Activated CD4-positive, alpha-beta T cell treated with anti-CD3 and anti-CD28 coated beads, Interleukin-2, amount 50 U/mL, for 16 hours (primary cell): ENCODE measurements at regions not wholly inside any gene's neighbourhood (a gene's known extent, or its start where the extent isn't known, plus 50 kb on each side); places are given as distances from the start of the nearest gene placed in this dataset.
"Not testable (repeated sequence)": the region's sequence is repeated elsewhere in the genome, so short reads cannot be mapped to it uniquely, and the experiment has no call there.

Source experiments
- DNase-seq: peaks from one replicate; pipeline ENCODE4 v3.0.0-alpha.2; 2020

- no peak for DNase-seq
Measured at GRCh38 chr2:199216253-199216652, 241.5 kb downstream of the SATB2 start.

GRCh38 chr2:199207011-199207410 lies 250.7 kb downstream of the SATB2 start:
- DNase-seq, result no peak

GRCh38 chr2:199206536-199206935 lies 251.2 kb downstream of the SATB2 start:
- no peak for DNase-seq

DNA sequence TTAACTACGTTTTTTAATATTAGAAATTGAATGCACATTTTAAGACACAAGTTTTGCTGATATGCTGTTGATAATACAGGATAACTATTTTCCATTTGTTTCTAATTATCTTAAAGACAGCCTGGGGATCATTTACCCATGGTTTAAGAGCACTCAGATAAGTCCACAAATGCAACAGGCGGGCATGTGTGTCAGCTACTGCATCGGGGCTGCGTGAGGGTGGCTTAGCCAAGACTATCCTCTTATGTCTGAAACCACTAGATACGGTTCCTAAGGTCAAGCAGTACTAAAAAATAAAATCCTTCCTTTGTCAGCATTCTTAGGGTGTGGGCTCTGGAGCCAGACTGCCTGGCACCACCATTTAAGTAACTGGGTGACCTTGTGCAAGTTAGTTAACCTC lies 254.8 kb downstream of the SATB2 start:
- DNase-seq, result no peak

DNA sequence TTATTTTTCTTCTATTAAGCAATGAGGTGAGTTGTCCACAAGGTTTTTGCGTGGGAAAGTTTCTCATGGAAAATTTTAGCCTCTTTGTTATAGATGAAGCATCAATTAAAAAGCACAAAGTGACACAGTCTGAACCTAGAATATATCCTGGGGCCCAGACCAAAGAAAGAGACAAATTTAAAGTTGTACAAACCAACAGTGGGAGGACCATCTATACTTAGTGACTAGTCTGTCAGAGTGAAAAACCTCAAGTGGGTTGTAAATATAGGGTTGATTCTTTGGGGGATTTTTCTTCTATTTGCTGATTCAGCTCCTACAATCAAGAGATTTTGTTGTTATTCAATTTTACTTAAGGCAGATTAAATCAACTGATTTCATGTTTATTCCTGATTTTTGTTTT lies 256.2 kb downstream of the SATB2 start:
- DNase-seq, result no peak

- no peak for DNase-seq
Measured at GRCh38 chr2:199199797-199200196, 257.9 kb downstream of the SATB2 start.

DNA sequence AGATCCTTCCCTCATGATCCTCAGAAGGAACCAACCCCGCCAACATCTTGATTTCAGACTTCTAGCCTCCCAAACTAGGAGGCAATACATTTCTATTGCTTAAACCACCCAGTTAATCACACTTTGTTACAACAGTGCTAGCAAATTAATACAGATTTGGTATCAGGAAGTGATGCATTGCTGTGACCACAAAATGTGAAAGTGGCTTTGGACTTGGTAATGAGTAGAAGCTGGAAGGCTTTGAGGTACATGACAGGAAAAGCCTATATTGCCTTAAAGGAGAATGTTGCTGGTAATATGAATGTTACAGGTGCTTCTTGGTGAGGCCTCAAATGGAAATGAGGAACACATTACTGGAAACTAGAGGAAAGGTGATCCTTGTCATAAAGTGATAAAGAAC lies 260.3 kb downstream of the SATB2 start:
- no peak for DNase-seq

GRCh38 chr2:199196686-199197085 lies 261.1 kb downstream of the SATB2 start:
- DNase-seq, result no peak

DNA sequence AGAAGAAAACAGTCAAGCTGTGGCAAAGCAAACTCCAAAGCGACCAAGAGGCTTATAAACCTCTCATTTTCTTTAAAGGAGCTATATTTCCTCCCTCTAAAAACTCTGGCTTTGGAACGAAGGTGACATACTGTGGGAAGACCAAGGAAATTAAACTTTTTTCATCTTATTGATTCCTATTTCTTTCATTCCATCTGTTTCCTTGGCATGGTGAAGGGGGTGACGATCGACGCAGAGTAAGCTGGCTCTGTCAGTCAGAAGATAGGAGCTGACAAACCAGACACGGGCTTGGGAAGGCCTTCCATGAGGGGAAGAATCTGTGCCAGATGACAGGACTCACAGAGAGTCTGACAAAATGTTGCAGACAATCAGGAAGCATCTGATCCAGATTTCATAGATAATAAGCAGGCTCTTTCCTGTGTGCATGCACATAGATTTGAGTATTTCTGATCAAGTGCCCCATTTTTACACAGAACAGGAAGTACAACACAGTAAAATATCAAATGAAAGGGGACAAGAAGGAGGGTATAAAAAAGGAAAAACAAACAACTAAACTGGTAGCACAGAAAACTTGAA lies 261.7 kb downstream of the SATB2 start:
- DNase-seq, result no peak

GRCh38 chr2:199191461-199191860 lies 266.3 kb downstream of the SATB2 start:
- no peak for DNase-seq

DNA sequence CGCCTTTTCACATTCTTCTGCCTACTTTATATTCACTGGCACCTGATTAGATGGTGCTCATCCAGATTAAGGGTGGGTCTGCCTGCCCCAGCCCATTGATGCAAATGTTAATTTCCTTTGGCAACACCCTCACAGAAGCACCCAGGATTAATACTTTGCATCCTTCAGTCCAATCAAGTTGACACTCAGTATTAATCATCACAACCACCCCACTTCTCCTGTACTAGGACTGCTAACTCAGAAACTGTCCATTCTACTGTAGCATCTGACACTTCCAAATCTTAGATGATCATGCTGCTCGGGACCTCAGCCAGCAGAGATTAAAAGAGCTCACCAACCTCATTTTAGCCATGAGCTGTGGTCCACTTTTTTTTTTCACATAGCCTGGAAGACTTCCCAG lies 268.5 kb downstream of the SATB2 start:
- no peak for DNase-seq

DNA sequence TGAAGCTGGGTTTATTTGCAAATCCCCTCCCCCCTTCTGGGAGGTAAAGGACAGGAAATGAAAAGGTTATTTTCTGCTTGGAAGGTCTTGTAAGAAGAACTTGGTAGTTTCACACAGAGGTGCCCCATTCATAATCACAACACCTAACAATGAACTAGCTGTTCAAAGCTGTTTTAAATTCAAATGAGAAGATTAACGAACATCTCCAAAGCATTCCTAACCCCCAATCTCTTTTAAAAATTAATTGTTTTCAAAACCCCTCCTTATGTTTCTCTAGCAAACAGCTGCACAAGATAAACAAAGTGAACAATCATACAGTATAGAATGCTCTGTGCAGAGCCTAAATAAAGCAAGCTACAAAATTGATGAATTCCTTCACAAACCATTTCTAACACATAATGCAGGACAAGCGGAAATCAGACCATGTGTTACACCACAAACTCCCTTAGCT lies 271.4 kb downstream of the SATB2 start:
- DNase-seq, result no peak

- DNase-seq, result not testable (repeated sequence)
Measured at GRCh38 chr2:199185174-199185573, 272.6 kb downstream of the SATB2 start.

DNA sequence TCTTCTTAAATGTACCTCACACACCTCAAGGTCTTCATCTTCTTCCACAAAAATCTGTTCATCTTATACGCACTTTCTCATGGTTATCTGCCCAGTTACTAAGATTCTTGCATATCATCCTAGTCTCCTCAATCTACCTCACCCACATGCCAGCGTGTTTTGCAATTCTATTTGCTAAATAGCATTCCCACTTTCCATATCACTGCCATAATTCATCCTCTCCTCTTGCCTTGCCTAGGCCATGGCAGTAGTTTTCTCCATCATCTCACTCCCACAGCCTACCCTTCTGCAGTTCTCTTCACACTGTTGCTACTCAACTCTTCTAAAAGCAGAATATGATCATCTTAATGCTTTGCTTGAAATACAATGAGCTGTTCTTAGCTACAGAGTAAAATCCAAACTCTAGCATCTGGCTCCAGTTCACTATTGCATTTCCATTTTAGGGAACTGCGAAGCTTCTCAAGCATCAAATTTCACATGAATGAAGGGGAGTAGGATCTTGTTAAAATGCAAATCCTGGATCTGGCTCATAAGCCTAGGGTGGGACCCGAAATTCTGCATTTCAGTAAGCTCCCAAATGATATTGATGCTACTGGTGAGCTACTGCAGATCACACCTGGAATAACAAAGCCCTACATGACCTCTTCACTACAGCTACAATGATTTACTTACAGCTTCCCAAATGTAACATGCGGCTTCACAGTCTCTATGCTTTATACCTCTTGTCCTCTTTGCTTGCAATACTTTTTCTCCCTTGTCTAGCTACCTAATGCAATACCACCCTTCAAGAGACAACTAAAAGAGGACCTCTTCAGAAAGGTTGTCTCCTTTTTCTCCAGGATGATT lies 293.9 kb downstream of the SATB2 start:
- no peak for DNase-seq

- no peak for DNase-seq
Measured at GRCh38 chr2:199160677-199161465, 296.9 kb downstream of the SATB2 start.

GRCh38 chr2:199160081-199160480 lies 297.7 kb downstream of the SATB2 start:
- no peak for DNase-seq

GRCh38 chr2:199148076-199148845 lies 309.5 kb downstream of the SATB2 start:
- no peak for DNase-seq

DNA sequence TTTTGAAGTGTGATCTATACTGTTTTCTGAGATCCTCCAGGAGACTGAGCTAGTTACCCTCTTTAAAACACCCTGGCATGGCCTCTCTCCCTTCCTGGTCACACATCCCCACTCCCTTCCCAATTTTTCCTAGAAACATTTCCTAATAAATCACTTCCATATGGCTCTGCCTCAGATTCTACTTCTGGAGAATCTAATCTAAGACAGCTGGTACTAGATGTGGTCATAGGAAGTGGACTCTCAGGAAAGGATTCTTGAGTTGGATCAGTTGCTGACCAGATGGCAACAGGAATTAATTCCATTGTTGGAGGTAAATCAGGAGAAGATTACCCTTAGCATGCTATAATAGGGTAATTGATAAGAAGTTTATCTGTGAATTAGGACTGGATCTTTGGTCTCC lies 310.5 kb downstream of the SATB2 start:
- DNase-seq, result no peak

DNA sequence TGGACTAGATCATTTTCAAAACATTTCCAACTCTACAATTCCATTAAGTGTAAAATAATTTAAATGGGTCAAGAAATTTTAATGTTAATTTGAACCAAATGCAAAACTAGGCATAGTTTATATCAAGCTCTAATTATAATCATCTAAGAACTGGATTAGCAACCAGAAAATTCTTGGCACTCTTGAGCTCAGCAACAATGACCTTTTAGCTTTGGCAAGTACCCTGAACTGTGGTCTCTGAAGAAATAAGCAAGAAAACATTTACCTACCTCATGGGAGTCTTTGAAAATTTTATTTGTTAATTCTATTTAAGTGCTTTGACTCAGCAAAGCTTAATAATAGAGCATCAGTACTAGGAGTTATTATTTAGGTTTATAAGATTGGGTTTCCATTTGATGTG lies 313.2 kb downstream of the SATB2 start:
- DNase-seq, result no peak

- no peak for DNase-seq
Measured at GRCh38 chr2:199144036-199144435, 313.7 kb downstream of the SATB2 start.

GRCh38 chr2:199136681-199137080 lies 321.1 kb downstream of the SATB2 start:
- no peak for DNase-seq

DNA sequence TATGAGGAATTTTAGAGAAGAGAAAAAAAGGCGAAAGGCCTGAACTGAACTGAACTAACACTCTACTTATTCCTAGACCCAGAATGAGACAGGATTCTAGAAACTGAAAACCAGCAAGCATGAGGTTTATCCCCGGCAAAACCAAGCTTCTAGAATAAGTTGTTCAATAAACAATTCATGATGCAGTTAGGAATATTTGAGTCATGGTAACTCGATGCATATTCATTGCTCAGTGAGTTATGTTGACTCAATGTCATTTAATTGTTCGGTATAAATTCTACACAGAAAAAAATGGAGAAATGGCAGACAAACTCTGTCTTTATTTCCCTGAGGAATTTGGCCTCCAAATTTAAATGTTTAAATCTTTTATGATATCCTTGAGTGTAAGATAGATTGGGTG lies 321.5 kb downstream of the SATB2 start:
- DNase-seq, result no peak

- DNase-seq, result no peak
Measured at GRCh38 chr2:199131876-199132275, 325.9 kb downstream of the SATB2 start.
